ENCODE measurements at regions not wholly inside any gene's neighbourhood (a gene's known extent, or its start where the extent isn't known, plus 50 kb on each side); places are given as distances from the start of the nearest gene placed in this dataset.
"Not testable (repeated sequence)": the region's sequence is repeated elsewhere in the genome, so short reads cannot be mapped to it uniquely, and the experiment has no call there.

- H3K36me3 ChIP-seq (ENCODE audit: control insufficient read depth in 3 of 3, insufficient read depth in 2 of 3, low read depth in 1 of 3, low read length in 3 of 3); H3K27me3 ChIP-seq (ENCODE audit: control insufficient read depth in 3 of 3, insufficient read depth in 3 of 3, low read length in 3 of 3); H3K4me1 ChIP-seq (ENCODE audit: control insufficient read depth in 3 of 3, insufficient read depth in 2 of 3, low read depth in 1 of 3, low read length in 2 of 3); DNase-seq; FAIRE-seq; H3K9me3 ChIP-seq (ENCODE audit: control insufficient read depth in 2 of 2, insufficient read depth in 1 of 2, low read depth in 1 of 2, low read length in 1 of 2); H3K4me3 ChIP-seq (ENCODE audit: low read depth in 1 of 3, low read length in 3 of 3); H3K27ac ChIP-seq (ENCODE audit: low read depth in 1 of 3, low read length in 2 of 3): not testable (repeated sequence)
- 59 to 65% (median 61%) methylated on average over 8 of the region's 8 CpGs for whole genome bisulfite sequencing, 3 donors
Observed at GRCh38 chr16:58992755-58993154, 258.6 kb upstream of the GOT2 start.

- H3K4me1 ChIP-seq (ENCODE audit: control insufficient read depth in 3 of 3, insufficient read depth in 2 of 3, low read depth in 1 of 3, low read length in 2 of 3); FAIRE-seq; H3K4me3 ChIP-seq (ENCODE audit: low read depth in 1 of 3, low read length in 3 of 3); DNase-seq; H3K27me3 ChIP-seq (ENCODE audit: control insufficient read depth in 3 of 3, insufficient read depth in 3 of 3, low read length in 3 of 3); H3K27ac ChIP-seq (ENCODE audit: low read depth in 1 of 3, low read length in 2 of 3); H3K36me3 ChIP-seq (ENCODE audit: control insufficient read depth in 3 of 3, insufficient read depth in 2 of 3, low read depth in 1 of 3, low read length in 3 of 3): not testable (repeated sequence)
- WGBS, 3 donors = 88 to 93% (median 89%) methylated on average over 19 of the region's 19 CpGs
- H3K9me3 ChIP-seq (ENCODE audit: control insufficient read depth in 2 of 2, insufficient read depth in 1 of 2, low read depth in 1 of 2, low read length in 1 of 2) = peaks cover 0 to 17% of the 10 kb centered on the region in 2 donors
Observed at GRCh38 chr16:58983181-58983965, 249.3 kb upstream of the GOT2 start.

GRCh38 chr16:58970775-58971174 lies 236.7 kb upstream of the GOT2 start:
- Histone ChIP-seq H3K27ac (ENCODE audit: low read depth in 1 of 3, low read length in 2 of 3) (no peak overlapping the region), H3K36me3 (ENCODE audit: control insufficient read depth in 3 of 3, insufficient read depth in 2 of 3, low read depth in 1 of 3, low read length in 3 of 3) (no peaks in the 10 kb centered on the region), H3K9me3 (ENCODE audit: control insufficient read depth in 2 of 2, insufficient read depth in 1 of 2, low read depth in 1 of 2, low read length in 1 of 2) (no peaks in the 10 kb centered on the region), H3K27me3 (ENCODE audit: control insufficient read depth in 3 of 3, insufficient read depth in 3 of 3, low read length in 3 of 3) (no peaks in the 10 kb centered on the region), H3K4me1 (ENCODE audit: control insufficient read depth in 3 of 3, insufficient read depth in 2 of 3, low read depth in 1 of 3, low read length in 2 of 3) (no peaks in the 10 kb centered on the region), H3K4me3 (ENCODE audit: low read depth in 1 of 3, low read length in 3 of 3) (no peak overlapping the region)
- DNase-seq (no peak), FAIRE-seq (no peak)
- WGBS, 3 donors = 77 to 92% (median 79%) methylated on average over 1 of the region's 1 CpG

GRCh38 chr16:58963479-58963878 lies 229.4 kb upstream of the GOT2 start:
- no peak for DNase-seq
- H3K4me1 ChIP-seq (ENCODE audit: control insufficient read depth in 3 of 3, insufficient read depth in 2 of 3, low read depth in 1 of 3, low read length in 2 of 3) = no peaks in the 10 kb centered on the region
- H3K4me3 ChIP-seq (ENCODE audit: low read depth in 1 of 3, low read length in 3 of 3) = no peak overlapping the region
- 40 to 65% (median 42%) methylated on average over 3 of the region's 3 CpGs for WGBS, 3 donors
- H3K27ac ChIP-seq (ENCODE audit: low read depth in 1 of 3, low read length in 2 of 3) = no peak overlapping the region
- H3K27me3 ChIP-seq (ENCODE audit: control insufficient read depth in 3 of 3, insufficient read depth in 3 of 3, low read length in 3 of 3) = no peaks in the 10 kb centered on the region
- no peaks in the 10 kb centered on the region for H3K9me3 ChIP-seq (ENCODE audit: control insufficient read depth in 2 of 2, insufficient read depth in 1 of 2, low read depth in 1 of 2, low read length in 1 of 2)
- no peak for FAIRE-seq
- H3K36me3 ChIP-seq (ENCODE audit: control insufficient read depth in 3 of 3, insufficient read depth in 2 of 3, low read depth in 1 of 3, low read length in 3 of 3) = no peaks in the 10 kb centered on the region

GRCh38 chr16:58962811-58963210 lies 228.7 kb upstream of the GOT2 start:
- no peaks in the 10 kb centered on the region for H3K4me1 ChIP-seq (ENCODE audit: control insufficient read depth in 3 of 3, insufficient read depth in 2 of 3, low read depth in 1 of 3, low read length in 2 of 3)
- DNase-seq (no peak), FAIRE-seq (no peak)
- no peaks in the 10 kb centered on the region for H3K9me3 ChIP-seq (ENCODE audit: control insufficient read depth in 2 of 2, insufficient read depth in 1 of 2, low read depth in 1 of 2, low read length in 1 of 2)
- no peaks in the 10 kb centered on the region for H3K36me3 ChIP-seq (ENCODE audit: control insufficient read depth in 3 of 3, insufficient read depth in 2 of 3, low read depth in 1 of 3, low read length in 3 of 3)
- no peaks in the 10 kb centered on the region for H3K27me3 ChIP-seq (ENCODE audit: control insufficient read depth in 3 of 3, insufficient read depth in 3 of 3, low read length in 3 of 3)
- H3K4me3 ChIP-seq (ENCODE audit: low read depth in 1 of 3, low read length in 3 of 3) = no peak overlapping the region
- WGBS, 3 donors = 82 to 91% (median 87%) methylated on average over 1 of the region's 1 CpG
- no peak overlapping the region for H3K27ac ChIP-seq (ENCODE audit: low read depth in 1 of 3, low read length in 2 of 3)

- Histone ChIP-seq H3K36me3 (ENCODE audit: control insufficient read depth in 3 of 3, insufficient read depth in 2 of 3, low read depth in 1 of 3, low read length in 3 of 3) (no peaks in the 10 kb centered on the region), H3K9me3 (ENCODE audit: control insufficient read depth in 2 of 2, insufficient read depth in 1 of 2, low read depth in 1 of 2, low read length in 1 of 2) (no peaks in the 10 kb centered on the region), H3K4me3 (ENCODE audit: low read depth in 1 of 3, low read length in 3 of 3) (no peak overlapping the region), H3K4me1 (ENCODE audit: control insufficient read depth in 3 of 3, insufficient read depth in 2 of 3, low read depth in 1 of 3, low read length in 2 of 3) (no peaks in the 10 kb centered on the region), H3K27ac (ENCODE audit: low read depth in 1 of 3, low read length in 2 of 3) (no peak overlapping the region), H3K27me3 (ENCODE audit: control insufficient read depth in 3 of 3, insufficient read depth in 3 of 3, low read length in 3 of 3) (no peaks in the 10 kb centered on the region)
- WGBS, 3 donors = 65 to 72% (median 67%) methylated on average over 4 of the region's 4 CpGs
- FAIRE-seq (no peak), DNase-seq (no peak)
Observed at GRCh38 chr16:58960484-58960883, 226.4 kb upstream of the GOT2 start.

GRCh38 chr16:58960034-58960433 lies 225.9 kb upstream of the GOT2 start:
- H3K36me3 ChIP-seq (ENCODE audit: control insufficient read depth in 3 of 3, insufficient read depth in 2 of 3, low read depth in 1 of 3, low read length in 3 of 3) = no peaks in the 10 kb centered on the region
- WGBS, 3 donors = 91 to 100% (median 93%) methylated on average over 1 of the region's 1 CpG
- no peak for FAIRE-seq
- DNase-seq = no peak
- H3K27ac ChIP-seq (ENCODE audit: low read depth in 1 of 3, low read length in 2 of 3) = no peak overlapping the region
- no peaks in the 10 kb centered on the region for H3K4me1 ChIP-seq (ENCODE audit: control insufficient read depth in 3 of 3, insufficient read depth in 2 of 3, low read depth in 1 of 3, low read length in 2 of 3)
- H3K4me3 ChIP-seq (ENCODE audit: low read depth in 1 of 3, low read length in 3 of 3) = no peak overlapping the region
- H3K27me3 ChIP-seq (ENCODE audit: control insufficient read depth in 3 of 3, insufficient read depth in 3 of 3, low read length in 3 of 3) = no peaks in the 10 kb centered on the region
- H3K9me3 ChIP-seq (ENCODE audit: control insufficient read depth in 2 of 2, insufficient read depth in 1 of 2, low read depth in 1 of 2, low read length in 1 of 2) = no peaks in the 10 kb centered on the region

- H3K4me3 ChIP-seq (ENCODE audit: low read depth in 1 of 3, low read length in 3 of 3) = no peak overlapping the region
- H3K4me1 ChIP-seq (ENCODE audit: control insufficient read depth in 3 of 3, insufficient read depth in 2 of 3, low read depth in 1 of 3, low read length in 2 of 3) = no peaks in the 10 kb centered on the region
- H3K27me3 ChIP-seq (ENCODE audit: control insufficient read depth in 3 of 3, insufficient read depth in 3 of 3, low read length in 3 of 3) = no peaks in the 10 kb centered on the region
- H3K9me3 ChIP-seq (ENCODE audit: control insufficient read depth in 2 of 2, insufficient read depth in 1 of 2, low read depth in 1 of 2, low read length in 1 of 2) = no peaks in the 10 kb centered on the region
- H3K27ac ChIP-seq (ENCODE audit: low read depth in 1 of 3, low read length in 2 of 3) = no peak overlapping the region
- H3K36me3 ChIP-seq (ENCODE audit: control insufficient read depth in 3 of 3, insufficient read depth in 2 of 3, low read depth in 1 of 3, low read length in 3 of 3) = no peaks in the 10 kb centered on the region
- FAIRE-seq = no peak
- no peak for DNase-seq
Observed at GRCh38 chr16:58958749-58959148, 224.6 kb upstream of the GOT2 start.

GRCh38 chr16:58948244-58948643 lies 214.1 kb upstream of the GOT2 start:
- FAIRE-seq = no peak
- H3K36me3 ChIP-seq (ENCODE audit: control insufficient read depth in 3 of 3, insufficient read depth in 2 of 3, low read depth in 1 of 3, low read length in 3 of 3) = no peaks in the 10 kb centered on the region
- 36 to 52% (median 47%) methylated on average over 1 of the region's 1 CpG for WGBS, 3 donors

More at GRCh38 chr16:58948244-58948643, 214.1 kb upstream of the GOT2 start:
- no peak overlapping the region for H3K27ac ChIP-seq (ENCODE audit: low read depth in 1 of 3, low read length in 2 of 3)
- peaks cover 0 to 3% of the 10 kb centered on the region in 2 donors for H3K9me3 ChIP-seq (ENCODE audit: control insufficient read depth in 2 of 2, insufficient read depth in 1 of 2, low read depth in 1 of 2, low read length in 1 of 2)
- H3K4me1 ChIP-seq (ENCODE audit: control insufficient read depth in 3 of 3, insufficient read depth in 2 of 3, low read depth in 1 of 3, low read length in 2 of 3) = no peaks in the 10 kb centered on the region
- no peaks in the 10 kb centered on the region for H3K27me3 ChIP-seq (ENCODE audit: control insufficient read depth in 3 of 3, insufficient read depth in 3 of 3, low read length in 3 of 3)
- H3K4me3 ChIP-seq (ENCODE audit: low read depth in 1 of 3, low read length in 3 of 3) = no peak overlapping the region
- DNase-seq = no peak

Data from small intestine (tissue), 7 donors.